ENCODE measurements at regions not wholly inside any gene's neighbourhood (a gene's known extent, or its start where the extent isn't known, plus 50 kb on each side); places are given as distances from the start of the nearest gene placed in this dataset.

- TF ChIP-seq FOXP2 (optimal IDR thresholded peaks at IDR 0.05; ENCODE audit: borderline replicate concordance, extremely low read depth, extremely low read length, insufficient read depth) (no peak), POLR2AphosphoS5 (IDR thresholded peaks at IDR 0.05; ENCODE audit: low read depth, low read length) (no peak), REST (IDR thresholded peaks at IDR 0.05; ENCODE audit: insufficient read depth in 1 of 2, low read depth in 2 of 2, low read length in 2 of 2) (no peak), TAF1 (IDR thresholded peaks at IDR 0.05; ENCODE audit: borderline replicate concordance, insufficient read depth, low read length) (no peak), SIN3A (IDR thresholded peaks at IDR 0.05; ENCODE audit: borderline replicate concordance, insufficient read depth, low read length) (no peak)
These were observed 190.9 kb upstream of the MAN1A1 start for GRCh38 chr6:119540417-119540816.

DNA sequence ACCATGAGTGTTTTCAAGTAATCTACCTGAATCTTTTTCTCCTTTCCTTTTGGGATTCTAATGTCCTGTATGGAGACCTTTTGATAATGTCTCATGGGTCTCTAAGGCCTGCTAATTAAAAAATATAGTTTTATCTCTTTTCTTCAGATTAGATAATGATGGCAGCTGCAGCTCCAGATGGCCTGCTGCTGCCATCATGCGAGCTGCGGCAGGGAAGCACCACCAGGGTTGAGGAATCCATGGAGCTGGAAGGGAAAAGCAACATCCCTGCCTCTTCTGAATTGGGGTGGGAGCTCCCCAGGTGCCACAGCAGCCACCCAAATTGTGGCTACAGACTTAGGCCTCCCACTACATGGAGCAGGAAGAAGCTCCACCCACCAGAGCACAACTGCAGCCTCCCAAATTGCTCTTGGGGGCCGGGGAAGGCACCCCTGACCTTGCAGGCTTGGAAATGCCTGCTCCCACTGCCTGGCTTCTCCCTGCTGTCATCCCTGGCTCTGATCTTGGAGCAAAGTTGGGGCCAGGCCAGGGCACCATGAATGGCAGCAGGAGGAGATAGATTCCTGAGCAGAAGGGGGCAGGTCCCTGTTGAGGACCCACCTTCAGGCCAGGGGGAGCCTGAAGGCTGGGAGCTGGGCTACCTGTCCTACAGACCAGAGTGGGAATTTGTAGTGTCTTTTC is 189.6 kb upstream of the MAN1A1 start:
- no peak for TF ChIP-seq REST (IDR thresholded peaks at IDR 0.05; ENCODE audit: insufficient read depth in 1 of 2, low read depth in 2 of 2, low read length in 2 of 2)
- no peak for TF ChIP-seq SIN3A (IDR thresholded peaks at IDR 0.05; ENCODE audit: borderline replicate concordance, insufficient read depth, low read length)
- no peak for TF ChIP-seq TAF1 (IDR thresholded peaks at IDR 0.05; ENCODE audit: borderline replicate concordance, insufficient read depth, low read length)
- TF ChIP-seq FOXP2 (optimal IDR thresholded peaks at IDR 0.05; ENCODE audit: borderline replicate concordance, extremely low read depth, extremely low read length, insufficient read depth): no peak
- TF ChIP-seq POLR2AphosphoS5 (IDR thresholded peaks at IDR 0.05; ENCODE audit: low read depth, low read length): no peak

DNA sequence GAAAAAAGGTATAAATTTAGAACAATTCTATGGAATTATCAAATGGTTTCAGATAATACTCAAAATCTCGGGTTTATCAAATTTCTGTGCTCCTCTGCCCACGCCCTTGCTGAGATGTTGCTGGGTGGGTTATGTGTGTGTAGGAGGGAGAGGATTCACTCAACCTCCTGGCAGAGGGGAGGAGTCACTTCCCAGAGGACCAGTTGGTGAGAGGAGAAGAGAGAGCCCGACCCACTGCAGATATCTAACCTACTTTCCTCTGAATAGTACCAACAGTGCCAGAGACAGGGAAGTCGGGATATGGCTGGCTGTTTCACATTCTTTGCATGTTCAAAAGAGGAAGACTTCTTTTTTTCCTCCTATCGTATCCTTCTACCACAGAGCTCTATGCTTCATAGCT is 187.1 kb upstream of the MAN1A1 start:
- TF ChIP-seq FOXP2 (optimal IDR thresholded peaks at IDR 0.05; ENCODE audit: borderline replicate concordance, extremely low read depth, extremely low read length, insufficient read depth) (no peak), REST (IDR thresholded peaks at IDR 0.05; ENCODE audit: insufficient read depth in 1 of 2, low read depth in 2 of 2, low read length in 2 of 2) (no peak), SIN3A (IDR thresholded peaks at IDR 0.05; ENCODE audit: borderline replicate concordance, insufficient read depth, low read length) (no peak), TAF1 (IDR thresholded peaks at IDR 0.05; ENCODE audit: borderline replicate concordance, insufficient read depth, low read length) (no peak), POLR2AphosphoS5 (IDR thresholded peaks at IDR 0.05; ENCODE audit: low read depth, low read length) (no peak)

DNA sequence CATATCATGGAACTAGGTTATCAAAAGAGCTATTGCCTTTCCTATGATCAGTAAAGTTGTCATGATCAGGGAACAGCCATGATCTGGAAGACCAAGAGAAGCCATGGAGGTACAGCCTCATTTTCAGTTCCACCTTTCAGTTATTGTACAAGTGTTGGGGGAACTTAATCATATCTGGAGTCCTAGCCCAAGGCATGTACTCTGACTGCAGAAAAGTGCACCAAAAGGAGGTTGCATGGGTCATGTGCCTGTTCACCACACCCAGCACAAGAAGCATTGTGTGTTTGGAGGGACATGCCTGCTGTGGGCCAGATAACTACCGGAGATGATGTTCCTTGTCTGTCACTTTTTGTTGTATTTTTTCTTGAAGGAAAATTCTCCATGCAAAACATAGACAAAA is 185.8 kb upstream of the MAN1A1 start:
- TF ChIP-seq TAF1 (IDR thresholded peaks at IDR 0.05; ENCODE audit: borderline replicate concordance, insufficient read depth, low read length) (no peak), SIN3A (IDR thresholded peaks at IDR 0.05; ENCODE audit: borderline replicate concordance, insufficient read depth, low read length) (no peak), FOXP2 (optimal IDR thresholded peaks at IDR 0.05; ENCODE audit: borderline replicate concordance, extremely low read depth, extremely low read length, insufficient read depth) (no peak), POLR2AphosphoS5 (IDR thresholded peaks at IDR 0.05; ENCODE audit: low read depth, low read length) (no peak), REST (IDR thresholded peaks at IDR 0.05; ENCODE audit: insufficient read depth in 1 of 2, low read depth in 2 of 2, low read length in 2 of 2) (no peak)

All from PFSK-1 (cell line).